ENCODE measurements at regions not wholly inside any gene's neighbourhood (a gene's known extent, or its start where the extent isn't known, plus 50 kb on each side); places are given as distances from the start of the nearest gene placed in this dataset.
"Not testable (repeated sequence)": the region's sequence is repeated elsewhere in the genome, so short reads cannot be mapped to it uniquely, and the experiment has no call there.

- TF ChIP-seq CTCF (conservative IDR thresholded peaks at IDR 0.05), result no peak
- H3K4me1 Mint-ChIP-seq, result no peaks in the 10 kb centered on the region
- no peak overlapping the region for H3K4me3 Mint-ChIP-seq
- H3K36me3 Mint-ChIP-seq (ENCODE audit: low read depth), result no peaks in the 10 kb centered on the region
- H3K9me3 Mint-ChIP-seq, result no peaks in the 10 kb centered on the region
- peaks cover 9% of the 10 kb centered on the region for H3K27me3 Mint-ChIP-seq (ENCODE audit: low read depth)
- no peak overlapping the region for H3K27ac Mint-ChIP-seq (ENCODE audit: unreplicated experiment)
- DNase-seq (ENCODE audit: low read depth, low spot score), result no peak
Observed at GRCh38 chr10:90286941-90287340, 570.9 kb downstream of the HTR7 start.

- no peaks in the 10 kb centered on the region for H3K4me1 Mint-ChIP-seq
- no peak overlapping the region for H3K4me3 Mint-ChIP-seq
- no peaks in the 10 kb centered on the region for H3K36me3 Mint-ChIP-seq (ENCODE audit: low read depth)
- TF ChIP-seq CTCF (conservative IDR thresholded peaks at IDR 0.05), result no peak
- no peak overlapping the region for H3K27ac Mint-ChIP-seq (ENCODE audit: unreplicated experiment)
- no peaks in the 10 kb centered on the region for H3K9me3 Mint-ChIP-seq
- peaks cover 9% of the 10 kb centered on the region for H3K27me3 Mint-ChIP-seq (ENCODE audit: low read depth)
- DNase-seq (ENCODE audit: low read depth, low spot score), result no peak
Observed at GRCh38 chr10:90288391-90288933, 569.4 kb downstream of the HTR7 start.

- no peak for TF ChIP-seq CTCF (conservative IDR thresholded peaks at IDR 0.05)
- Mint-ChIP-seq H3K9me3 (no peaks in the 10 kb centered on the region), H3K27ac (ENCODE audit: unreplicated experiment) (no peak overlapping the region)
Observed at GRCh38 chr10:90289037-90289436, 568.8 kb downstream of the HTR7 start.

GRCh38 chr10:90293616-90294015, 564.2 kb downstream of the HTR7 start:
- H3K9me3 Mint-ChIP-seq, result no peaks in the 10 kb centered on the region
- H3K4me1 Mint-ChIP-seq, result no peaks in the 10 kb centered on the region
- H3K36me3 Mint-ChIP-seq (ENCODE audit: low read depth), result no peaks in the 10 kb centered on the region
- H3K27ac Mint-ChIP-seq (ENCODE audit: unreplicated experiment), result no peak overlapping the region
- TF ChIP-seq CTCF (conservative IDR thresholded peaks at IDR 0.05), result no peak
- DNase-seq (ENCODE audit: low read depth, low spot score), result no peak
- no peak overlapping the region for H3K4me3 Mint-ChIP-seq
- H3K27me3 Mint-ChIP-seq (ENCODE audit: low read depth), result peaks cover 3% of the 10 kb centered on the region

More at GRCh38 chr10:90289037-90289436, 568.8 kb downstream of the HTR7 start:
- Mint-ChIP-seq H3K4me3 (no peak overlapping the region), H3K36me3 (ENCODE audit: low read depth) (no peaks in the 10 kb centered on the region), H3K4me1 (no peaks in the 10 kb centered on the region), H3K27me3 (ENCODE audit: low read depth) (peaks cover 9% of the 10 kb centered on the region)
- no peak for DNase-seq (ENCODE audit: low read depth, low spot score)

GRCh38 chr10:90294821-90295540, 562.9 kb downstream of the HTR7 start:
- not testable (repeated sequence) for H3K9me3 Mint-ChIP-seq, H3K4me3 Mint-ChIP-seq

GRCh38 chr10:90302031-90302430, 555.8 kb downstream of the HTR7 start:
- H3K9me3 Mint-ChIP-seq; H3K27me3 Mint-ChIP-seq (ENCODE audit: low read depth); H3K4me1 Mint-ChIP-seq; H3K4me3 Mint-ChIP-seq; DNase-seq (ENCODE audit: low read depth, low spot score); H3K27ac Mint-ChIP-seq (ENCODE audit: unreplicated experiment); H3K36me3 Mint-ChIP-seq (ENCODE audit: low read depth): not testable (repeated sequence)

More at GRCh38 chr10:90294821-90295540, 562.9 kb downstream of the HTR7 start:
- not testable (repeated sequence) for H3K27me3 Mint-ChIP-seq (ENCODE audit: low read depth); DNase-seq (ENCODE audit: low read depth, low spot score); H3K36me3 Mint-ChIP-seq (ENCODE audit: low read depth); H3K4me1 Mint-ChIP-seq; H3K27ac Mint-ChIP-seq (ENCODE audit: unreplicated experiment)

Measured in neural crest cell (in vitro differentiated cells).